GM13977 (cell line): ENCODE measurements at regions not wholly inside any gene's neighbourhood (a gene's known extent, or its start where the extent isn't known, plus 50 kb on each side); places are given as distances from the start of the nearest gene placed in this dataset.

ENCODE experiments used
- DNase-seq: peaks from one replicate; pipeline ENCODE4 v3.0.0; 2012; ENCODE audit warnings: low spot score
- CTCF ChIP-seq: IDR thresholded peaks from 2 replicates; pipeline ENCODE4 v1.5.1; 2012; ENCODE audit warnings: mild to moderate bottlenecking, control low read depth; ENCODE audit not compliant: insufficient read depth; ENCODE audit errors: extremely low read depth, missing control alignments
- in situ Hi-C: fragments of 300-500 bp; cut with MboI; formaldehyde crosslinking; loops from one replicate; pipeline ENCODE4 v1.12.0; 2022; ENCODE audit warnings: low sequenced_read_pairs, low pct_unique_long_range_greater_than_20kb, mixed read lengths, inconsistent platforms; ENCODE audit not compliant: unreplicated experiment

GRCh38 chrX:69268611-69269010, 103.4 kb upstream of the PJA1 start:
- in situ Hi-C loops, result no loop called here
- no peak for DNase-seq
- TF ChIP-seq CTCF, result no peak

DNA sequence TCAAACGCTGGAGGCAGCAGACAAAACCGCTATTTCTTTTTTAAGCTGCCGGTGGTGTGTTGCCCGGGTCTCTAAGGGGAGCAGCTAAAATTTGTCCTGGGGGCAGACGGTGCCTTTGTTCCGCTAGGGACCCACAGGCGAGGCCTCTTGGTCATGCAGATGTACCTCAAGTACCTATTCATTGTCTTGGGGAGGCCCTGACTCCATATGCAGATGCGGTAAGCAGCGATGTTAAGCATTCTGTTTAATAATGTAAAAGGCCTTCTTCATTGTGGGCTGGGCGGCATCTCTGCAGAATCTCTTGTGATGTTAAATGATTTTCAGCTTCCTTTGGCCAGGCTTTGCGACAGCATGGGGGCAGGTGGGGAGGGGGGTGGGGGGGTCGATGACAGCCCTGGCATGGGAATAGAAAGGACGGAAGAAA, 98.9 kb upstream of the PJA1 start:
- DNase-seq, result no peak
- no peak for TF ChIP-seq CTCF
- in situ Hi-C loops, result no loop called here

GRCh38 chrX:69263251-69263820, 98.1 kb upstream of the PJA1 start:
- in situ Hi-C loops, result no loop called here
- no peak for TF ChIP-seq CTCF
- no peak for DNase-seq

DNA sequence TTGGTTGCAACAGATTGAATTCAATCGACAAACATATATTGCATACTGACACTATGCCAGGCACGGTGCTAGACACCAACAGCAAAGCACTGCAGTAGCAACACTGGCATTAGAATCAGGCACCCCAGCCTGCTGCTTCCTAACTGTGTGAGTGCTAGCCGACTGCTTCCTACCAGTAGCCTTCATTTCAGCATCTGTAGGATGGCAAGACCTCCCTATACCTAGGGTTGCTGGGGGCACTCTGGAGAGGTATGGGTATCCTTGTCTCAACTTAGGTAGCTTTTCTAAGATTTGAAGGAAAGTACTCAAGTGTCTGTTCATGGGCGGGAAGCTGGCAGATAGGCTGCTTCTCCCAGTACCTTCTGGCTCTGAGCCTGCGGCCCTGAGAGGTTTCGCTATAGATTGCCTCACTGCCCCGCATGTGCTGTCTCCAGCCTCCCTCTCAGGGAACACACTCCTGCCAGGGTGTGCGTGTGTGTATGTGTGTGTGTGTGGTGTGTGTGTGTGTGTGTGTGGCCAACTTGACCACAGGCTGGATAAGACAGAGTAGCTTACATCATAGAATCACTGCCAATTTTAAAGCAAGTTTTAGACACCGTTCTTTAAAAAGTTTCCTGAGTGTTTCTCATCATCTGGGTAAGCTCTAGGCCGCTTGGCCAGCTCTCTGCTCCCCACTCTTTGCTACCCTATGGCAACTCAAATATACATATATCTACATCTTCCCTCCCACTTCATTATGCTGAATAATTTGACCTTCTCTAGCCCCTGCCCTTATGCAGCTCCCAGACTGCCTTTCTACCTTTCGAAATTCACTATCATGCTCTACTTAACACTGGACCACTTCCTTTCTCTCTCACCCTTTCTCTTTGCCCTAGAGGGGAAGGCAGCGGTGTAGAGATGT, 97.0 kb upstream of the PJA1 start:
- in situ Hi-C loops, result no loop called here
- DNase-seq, result no peak
- no peak for TF ChIP-seq CTCF

DNA sequence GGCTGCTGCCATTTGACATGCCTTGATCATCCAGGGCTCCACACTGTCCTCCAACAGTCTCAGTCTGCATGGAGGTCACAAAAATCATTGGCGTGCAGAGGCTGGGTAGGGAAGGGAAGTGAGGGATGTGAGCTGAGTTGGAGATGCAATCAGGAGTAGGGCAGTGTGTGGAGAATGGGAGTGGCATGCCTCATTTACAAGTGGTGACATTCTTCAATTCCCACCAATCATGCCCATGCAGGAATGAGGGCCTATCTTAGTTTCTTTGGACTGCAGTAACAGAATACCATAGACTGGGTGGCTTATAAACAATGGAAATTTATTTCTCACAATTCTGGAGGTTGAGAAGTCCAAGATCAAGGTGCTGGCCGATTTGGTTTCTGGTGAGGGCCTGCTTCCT, 94.9 kb upstream of the PJA1 start:
- DNase-seq, result no peak
- in situ Hi-C loops, result no loop called here
- TF ChIP-seq CTCF, result no peak

- DNase-seq, result no peak
- TF ChIP-seq CTCF, result no peak
- in situ Hi-C loops, result no loop called here
These were observed 93.6 kb upstream of the PJA1 start for GRCh38 chrX:69258893-69259292.
